ENCODE measurements at regions not wholly inside any gene's neighbourhood (a gene's known extent, or its start where the extent isn't known, plus 50 kb on each side); places are given as distances from the start of the nearest gene placed in this dataset.
"Not testable (repeated sequence)": the region's sequence is repeated elsewhere in the genome, so short reads cannot be mapped to it uniquely, and the experiment has no call there.

DNA sequence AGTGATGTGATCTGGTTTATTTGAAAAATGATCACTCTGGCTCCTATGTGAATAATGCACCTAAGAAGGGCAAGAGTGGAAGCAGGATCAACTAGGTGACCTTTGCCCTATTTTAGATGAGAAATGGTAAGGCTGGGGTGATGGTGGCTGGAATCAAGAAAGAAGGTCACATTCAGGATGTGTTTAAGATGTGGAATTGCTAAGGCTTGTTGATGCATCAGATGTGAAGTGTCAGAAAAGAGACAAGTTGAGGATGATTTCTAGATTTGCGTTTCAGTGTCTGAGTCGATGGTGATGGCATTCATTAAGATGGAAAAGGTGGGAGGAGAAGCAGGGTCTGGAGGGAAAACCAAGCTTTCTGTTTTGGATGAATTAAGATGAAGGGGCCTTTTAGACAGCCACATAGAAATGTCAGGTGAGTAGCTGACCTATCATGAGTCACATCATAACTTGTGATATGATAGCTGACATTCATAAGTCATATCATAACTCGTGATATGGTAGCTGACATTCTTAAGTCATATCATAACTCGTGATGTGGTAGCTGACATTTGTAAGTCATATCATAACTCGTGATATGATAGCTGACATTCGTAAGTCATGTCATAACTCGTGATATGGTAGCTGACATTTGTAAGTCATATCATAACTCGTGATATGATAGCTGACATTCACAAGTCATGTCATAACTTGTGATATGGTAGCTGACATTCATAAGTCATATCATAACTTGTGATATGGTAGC is 101.2 kb upstream of the SEC11C start:
- no peak for DNase-seq

DNA sequence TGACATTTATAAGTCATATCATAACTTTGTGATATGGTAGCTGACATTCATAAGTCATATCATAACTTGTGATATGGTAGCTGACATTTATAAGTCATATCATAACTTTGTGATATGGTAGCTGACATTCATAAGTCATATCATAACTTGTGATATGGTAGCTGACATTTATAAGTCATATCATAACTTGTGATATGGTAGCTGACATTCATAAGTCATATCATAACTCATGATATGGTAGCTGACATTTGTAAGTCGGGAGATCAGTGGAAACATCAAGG is 100.7 kb upstream of the SEC11C start:
- not testable (repeated sequence) for DNase-seq

DNA sequence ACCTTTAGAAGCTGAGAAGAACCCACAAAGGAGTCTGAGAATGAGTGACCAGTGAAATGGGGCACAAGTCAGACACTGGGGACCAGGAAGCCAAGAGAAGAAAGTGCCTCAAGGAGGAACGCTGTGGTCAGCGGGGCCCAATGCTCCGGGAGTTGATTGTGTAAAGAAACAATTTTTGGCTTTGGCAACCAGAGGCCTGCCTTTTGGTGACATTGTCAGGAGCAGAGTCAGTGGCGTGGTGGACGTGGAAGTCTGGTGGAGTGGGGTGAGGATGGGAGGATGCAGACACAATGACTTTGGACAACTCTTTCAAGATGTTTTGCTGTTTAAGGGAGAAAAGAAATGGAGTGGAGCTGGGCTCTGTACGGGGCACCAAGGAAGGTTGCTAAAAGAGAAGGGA is 100.2 kb upstream of the SEC11C start:
- DNase-seq, result no peak

DNA sequence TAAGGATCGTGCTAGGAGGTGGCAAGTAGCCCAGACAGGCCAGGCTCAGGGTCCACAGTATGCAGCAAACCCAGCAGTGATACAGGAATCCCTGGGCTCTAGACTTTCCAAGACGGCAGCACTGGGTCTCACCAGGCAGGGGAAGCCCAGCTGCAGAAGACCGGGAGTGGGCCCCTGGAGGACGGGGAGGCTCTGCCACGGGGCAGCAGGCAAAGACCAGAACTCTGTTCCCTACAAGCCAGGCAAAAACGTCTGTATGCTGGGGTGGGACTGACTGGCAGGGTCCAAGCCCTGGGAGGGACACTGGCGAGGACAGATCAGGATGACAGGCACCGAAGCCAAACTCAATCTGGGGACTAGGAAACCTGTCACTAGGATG is 98.9 kb upstream of the SEC11C start:
- DNase-seq, result no peak

DNA sequence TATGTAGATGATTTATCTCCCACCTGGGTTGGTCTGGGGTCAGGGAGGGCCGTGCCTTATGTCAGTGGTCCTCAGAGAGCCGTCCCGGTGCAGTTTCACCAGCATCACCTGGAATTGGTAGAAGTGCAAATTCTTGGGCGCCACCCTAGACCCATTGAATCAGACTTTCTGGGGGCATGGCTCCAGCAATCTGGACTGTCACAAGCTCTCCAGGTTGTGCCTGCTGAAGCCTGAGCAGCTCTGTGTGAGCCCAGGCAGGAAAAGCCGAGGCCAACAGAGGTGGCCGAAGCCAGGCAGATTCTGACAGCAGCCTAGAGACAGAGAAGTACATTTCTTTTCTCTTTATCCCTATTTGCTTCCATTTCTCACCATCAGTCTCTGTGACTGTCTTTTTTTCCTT is 98.4 kb upstream of the SEC11C start:
- no peak for DNase-seq

DNA sequence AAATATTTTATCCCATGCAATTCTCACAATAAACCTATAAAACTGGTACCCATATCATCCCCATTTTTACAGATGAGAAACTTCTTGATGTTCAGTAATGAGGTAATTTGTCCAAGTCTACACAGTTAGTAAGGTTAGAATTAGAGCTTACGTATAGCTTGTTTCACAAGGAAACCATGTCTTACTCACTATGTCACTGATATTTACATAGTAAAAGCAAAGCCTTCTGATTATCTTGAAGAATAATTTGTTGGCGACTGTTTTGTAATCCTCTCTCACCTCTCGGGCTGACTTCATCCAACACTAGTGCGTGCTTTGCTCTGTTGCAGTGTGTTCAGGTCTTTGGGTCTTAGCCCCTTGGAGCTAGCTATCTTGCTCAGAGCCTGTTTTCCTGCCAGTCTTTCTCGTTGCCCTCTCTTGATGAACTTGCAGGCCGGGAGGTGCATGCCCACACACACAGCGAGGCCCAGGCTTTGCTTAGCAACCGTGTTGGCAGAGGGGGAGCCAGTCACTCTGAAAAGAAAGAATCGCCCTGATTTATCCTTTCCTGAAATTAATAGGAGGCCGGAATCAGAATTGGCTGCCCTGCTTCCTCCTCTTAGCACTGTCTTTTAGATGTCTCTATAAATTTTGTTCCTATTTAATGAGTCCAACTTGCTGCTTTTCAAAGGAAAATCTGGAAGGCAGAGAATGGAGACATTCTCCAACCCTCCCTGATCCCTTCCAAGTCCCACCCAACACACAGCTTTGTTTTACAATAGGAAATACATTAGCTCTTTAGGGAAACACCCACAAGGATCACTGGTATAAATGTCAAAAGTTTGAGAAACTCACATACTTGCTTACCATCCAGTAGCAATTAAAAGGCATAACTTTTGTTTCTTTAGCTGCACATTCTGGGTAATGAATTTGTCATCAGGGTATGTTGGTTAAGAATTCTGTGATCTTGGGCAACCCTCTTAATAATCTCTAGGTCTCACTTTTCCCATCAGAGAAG is 97.6 kb upstream of the SEC11C start:
- peak in 2 of 3 donors; percentile 72 to 84 for DNase-seq

DNA sequence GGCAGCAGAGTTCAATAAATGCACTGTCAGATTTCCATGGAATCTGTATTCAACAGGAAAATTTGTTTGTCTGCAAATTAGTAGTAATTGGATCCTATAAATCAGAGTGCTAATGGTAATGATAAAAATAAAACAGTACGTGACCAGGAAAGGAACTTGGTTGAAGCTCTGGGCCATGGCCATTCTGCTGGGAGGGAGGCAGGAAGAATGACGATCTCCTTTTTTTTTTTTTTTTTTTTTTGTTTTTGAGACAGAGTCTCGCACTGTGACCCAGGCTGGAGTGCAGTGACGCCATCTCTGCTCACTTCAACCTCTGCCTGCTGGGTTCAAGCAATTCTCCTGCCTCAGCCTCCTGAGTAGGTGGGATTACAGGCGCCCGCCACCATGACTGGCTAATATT is 94.8 kb upstream of the SEC11C start:
- no peak for DNase-seq

DNA sequence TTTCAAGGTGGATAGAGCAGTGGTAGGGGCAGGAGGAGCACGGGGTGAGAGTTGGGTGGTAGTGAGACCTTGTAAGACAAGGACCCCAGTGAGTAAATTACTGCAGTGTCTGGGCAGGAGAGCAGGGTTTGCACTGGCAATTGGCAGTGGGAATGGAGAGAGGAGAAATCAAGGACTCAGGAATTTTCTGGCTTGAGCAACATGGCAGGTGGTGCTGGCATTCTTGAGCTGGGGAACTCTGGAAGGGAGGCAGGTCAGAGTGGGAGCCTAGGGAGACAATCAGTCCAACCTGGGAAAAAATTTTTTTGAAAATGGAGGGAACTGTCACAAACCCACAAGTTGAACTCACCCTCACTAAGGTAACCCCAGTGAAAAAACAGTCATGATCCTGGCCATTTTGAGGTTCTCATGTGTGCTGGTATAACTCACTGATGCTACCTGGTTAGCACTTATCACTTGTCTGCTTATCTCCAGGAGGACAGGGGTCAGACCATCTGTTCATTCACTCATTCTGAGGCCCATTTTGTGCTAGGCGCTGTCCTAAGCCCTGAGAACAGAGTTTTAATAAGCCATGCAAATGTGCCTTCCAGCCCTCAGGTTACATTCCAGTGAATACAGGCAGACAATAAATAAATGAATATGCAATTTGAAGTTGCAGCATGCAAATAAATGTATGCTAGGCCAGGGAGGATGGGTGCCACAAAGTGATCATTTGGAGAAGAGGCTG is 92.2 kb upstream of the SEC11C start:
- DNase-seq, result no peak

DNA sequence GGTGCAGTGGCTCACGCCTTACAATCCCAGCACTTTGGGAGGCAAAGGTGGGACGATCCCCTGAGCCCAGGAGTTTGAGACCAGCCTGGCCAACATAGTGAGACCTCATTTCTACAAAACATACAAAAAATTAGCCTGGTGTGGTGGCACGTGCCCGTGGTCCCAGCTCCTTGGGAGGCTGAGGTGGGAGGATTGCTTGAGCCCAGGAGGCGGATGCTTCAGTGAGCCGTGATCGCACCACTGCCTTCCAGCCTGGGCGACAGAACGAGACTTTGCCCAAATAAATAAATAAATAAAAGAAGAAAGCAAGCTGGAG is 91.7 kb upstream of the SEC11C start:
- DNase-seq, result no peak

DNA sequence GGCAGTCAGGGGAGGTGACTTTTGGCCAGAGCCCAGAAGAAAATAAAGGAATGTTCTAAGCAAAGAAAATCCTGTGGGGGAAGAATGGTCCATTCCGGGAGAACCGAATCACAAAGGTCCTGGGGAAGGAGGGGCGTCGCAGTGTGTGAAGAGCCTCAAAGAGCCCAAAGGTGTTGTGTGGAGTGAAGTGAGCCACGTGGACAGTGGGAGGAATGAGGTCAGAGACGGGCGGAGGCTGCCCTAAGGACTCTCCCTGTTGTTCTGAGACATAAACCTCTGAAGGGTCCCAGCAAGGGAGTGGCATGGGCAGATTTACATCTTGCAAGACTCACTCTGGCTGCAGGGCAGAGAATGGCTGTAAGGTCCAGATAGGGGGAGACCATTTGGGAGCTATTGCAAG is 91.3 kb upstream of the SEC11C start:
- no peak for DNase-seq

DNA sequence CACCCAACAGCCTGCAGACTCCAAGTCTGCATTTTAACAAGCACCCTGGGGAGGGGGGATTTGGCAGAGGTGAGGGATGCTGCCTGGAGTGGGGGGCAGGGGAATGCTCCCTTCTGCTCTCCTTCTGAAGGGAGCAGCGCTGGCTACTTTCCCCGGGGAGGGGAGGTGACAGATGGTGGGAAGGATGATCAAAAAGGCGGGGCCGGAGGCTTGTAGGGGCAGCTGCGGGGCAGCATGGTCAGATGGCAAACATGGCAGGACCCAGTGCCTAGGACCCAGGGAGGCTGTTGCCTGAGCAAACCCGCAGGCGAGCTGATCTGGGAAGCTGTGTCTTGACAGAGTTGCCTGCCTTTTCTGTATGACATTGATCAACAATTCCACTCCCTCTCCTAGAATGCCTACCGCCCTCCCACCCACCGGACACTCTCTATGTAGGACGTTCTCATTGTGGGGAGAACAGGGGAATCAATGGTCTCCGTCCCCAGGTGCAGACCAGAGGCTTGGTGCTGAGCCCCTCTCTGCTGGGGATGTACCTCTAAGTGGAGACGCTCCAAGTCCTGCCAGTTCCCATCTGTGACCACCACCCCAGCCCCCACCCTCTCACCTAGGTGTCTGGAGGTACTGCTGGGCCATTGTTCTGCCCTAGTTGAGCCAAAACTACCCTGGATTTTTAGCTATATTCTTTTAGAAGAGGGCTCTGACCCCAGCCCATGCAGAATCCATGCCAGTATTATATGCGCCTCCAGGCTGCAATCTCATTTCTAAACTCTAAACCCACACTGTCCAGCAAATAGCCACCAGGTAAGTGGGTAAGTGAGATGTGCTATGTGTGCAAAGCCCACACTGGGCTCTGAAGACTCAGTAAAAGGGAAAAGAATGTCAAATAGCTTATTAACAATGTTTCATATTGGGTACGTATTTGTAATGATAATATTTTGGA is 89.7 kb upstream of the SEC11C start:
- peak in 1 of 3 donors; percentile 55 for DNase-seq

DNA sequence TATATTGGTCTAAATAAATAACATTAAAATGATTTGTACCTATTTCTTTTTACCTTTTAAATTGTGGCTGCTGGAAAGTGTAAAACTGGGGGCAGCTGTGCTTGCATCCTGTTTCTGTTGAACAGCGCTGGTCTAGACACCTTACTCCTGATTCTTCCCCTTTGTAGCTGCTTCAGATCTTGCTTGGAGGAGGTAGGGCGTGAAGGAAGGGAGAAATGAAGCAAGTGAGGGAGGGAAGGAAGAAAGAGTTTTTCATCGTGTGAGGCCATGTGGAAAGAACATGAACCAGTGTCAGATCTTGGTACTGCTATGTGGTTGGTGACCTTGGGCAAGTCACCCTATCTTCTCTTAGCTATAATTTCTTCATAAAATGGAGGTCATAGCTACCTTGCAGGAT is 89.0 kb upstream of the SEC11C start:
- no peak for DNase-seq

DNA sequence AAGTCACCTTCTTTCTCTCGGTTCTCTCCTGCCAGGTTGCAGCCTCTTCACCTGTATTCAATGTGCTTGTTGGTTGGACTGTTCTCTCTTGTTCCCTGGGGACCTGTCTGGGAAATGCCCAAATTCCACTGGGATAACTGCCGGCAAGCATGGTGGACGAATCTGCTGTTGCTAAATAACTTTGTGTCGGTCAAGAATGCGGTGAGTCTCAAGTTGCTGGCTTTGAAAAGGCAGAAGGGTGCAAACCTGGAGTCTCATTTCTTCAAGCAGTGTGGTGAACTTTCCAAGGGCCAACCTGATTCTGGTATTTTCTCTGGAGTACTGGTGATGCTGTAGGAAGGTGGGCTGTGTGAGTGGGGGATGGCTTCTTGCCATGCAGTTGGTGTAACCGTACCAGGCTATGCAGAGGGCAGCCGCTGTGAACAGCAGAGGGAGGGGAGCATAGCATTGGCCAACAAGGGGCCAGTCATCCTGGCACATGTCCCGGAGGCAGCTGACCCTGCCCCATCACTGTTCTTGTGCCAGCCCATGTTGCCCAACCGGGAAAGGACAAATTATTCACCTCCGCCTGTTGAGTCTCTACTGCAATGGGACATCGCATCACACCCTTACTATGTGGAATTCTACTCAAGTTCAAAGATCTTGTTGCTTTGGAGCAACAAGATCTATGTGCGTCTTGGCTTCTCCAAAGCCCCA is 88.1 kb upstream of the SEC11C start:
- peak in 1 of 3 donors; percentile 65 for DNase-seq

DNA sequence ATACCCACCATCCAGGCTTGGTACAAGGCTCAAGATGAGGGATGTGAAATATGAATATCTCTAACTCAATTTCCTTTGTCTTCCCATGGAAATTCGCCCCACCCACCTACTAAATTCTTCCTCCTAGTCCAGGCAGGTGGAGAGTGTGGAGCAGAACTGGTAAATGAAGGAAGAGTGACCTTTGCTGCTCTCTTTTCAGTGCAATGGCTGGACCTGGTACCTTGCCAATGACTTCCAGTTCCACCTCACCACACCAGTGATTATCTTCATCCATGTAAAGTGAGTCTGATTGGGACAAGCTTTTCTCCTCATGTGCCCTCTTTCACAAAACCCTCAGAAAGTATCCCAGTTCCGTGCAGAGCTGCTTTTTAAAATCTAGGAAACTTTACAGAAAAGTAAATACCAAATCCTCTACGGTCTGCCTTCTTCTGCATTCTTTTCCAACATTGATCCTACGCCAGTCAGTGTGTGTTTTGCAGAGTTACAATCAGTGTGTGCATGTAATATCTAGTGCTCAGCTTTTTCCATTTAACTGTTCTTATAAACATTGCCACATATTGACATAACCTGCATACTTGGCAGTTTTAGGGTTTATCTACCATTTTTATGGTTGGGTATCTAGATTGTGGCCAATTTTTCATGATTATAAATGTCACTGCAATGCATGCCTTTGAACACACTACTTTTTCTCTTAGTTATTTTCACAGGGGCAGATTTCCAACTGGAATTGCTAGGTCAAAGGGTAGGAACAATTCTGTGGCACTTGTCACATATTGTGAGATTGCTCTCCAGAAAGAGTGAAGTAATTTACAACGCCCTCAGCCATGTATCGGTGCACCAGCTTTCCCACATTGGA is 86.5 kb upstream of the SEC11C start:
- DNase-seq, result peak in 1 of 3 donors; percentile 68

DNA sequence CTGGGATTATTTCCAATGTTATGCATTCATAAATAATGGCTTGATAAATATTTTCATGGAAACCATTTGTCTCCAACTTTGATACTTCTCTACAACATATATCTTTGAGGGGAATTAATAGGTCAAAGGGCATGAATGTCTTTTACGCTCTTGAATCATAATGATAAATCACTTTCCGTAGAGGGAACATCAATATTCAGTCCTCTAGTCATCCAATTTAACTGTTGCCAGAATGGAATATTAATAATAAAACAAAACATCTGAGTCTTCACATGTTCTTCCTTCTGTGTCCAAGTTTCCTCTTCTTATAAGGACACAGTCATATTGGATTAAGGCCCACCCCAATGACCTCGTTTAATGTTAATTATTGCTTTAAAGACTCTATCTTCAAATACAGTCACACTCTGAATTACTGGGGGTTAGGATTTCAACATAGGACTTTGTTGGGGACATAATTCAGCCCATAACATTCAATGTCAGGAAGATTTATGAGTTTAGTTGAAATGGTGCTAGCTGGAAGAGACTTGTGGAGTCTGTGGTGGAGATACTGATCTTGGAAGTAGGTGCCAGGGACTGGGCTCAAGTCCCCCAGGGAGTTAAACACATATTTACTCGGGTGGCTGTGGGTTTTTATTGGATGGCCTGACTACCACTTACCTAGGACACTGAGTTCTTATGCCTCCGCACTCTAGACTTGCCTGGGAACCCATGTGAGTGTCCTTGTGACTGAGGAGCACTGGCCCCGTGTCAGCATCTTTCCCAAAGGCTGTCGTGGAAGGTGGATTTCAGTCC is 85.0 kb upstream of the SEC11C start:
- peak in 1 of 3 donors; percentile 67 for DNase-seq

DNA sequence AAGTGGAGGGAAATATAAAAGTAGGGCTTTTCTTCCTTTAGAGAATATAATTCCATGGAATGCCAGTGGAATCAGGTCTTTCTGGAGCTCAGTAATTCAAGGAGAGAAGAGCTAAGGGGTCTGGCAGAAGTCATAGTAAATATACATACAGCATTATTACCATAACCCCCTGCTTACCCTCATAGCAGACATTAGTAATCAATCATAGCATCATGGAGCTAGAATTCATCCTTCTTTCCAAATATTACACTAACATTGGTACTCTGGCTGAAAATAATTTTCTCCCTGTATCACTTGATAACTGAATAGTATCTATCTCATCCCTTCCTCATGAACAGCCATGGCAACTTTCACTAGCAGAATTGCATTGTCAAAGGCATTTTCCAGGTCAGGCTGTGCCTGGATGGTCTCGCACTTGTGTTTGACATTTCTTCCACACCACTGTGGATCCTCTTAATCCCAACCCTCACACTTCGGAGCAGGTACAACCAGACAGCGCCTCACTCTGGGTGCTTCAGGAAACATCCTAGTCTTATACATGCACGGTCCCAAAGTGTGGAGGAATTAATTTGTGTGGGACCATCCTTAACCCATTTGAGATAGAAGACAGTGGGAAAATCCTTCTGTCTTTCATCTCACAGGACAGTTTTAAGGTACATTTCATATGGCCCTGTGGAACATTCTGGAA is 84.2 kb upstream of the SEC11C start:
- DNase-seq, result no peak

DNA sequence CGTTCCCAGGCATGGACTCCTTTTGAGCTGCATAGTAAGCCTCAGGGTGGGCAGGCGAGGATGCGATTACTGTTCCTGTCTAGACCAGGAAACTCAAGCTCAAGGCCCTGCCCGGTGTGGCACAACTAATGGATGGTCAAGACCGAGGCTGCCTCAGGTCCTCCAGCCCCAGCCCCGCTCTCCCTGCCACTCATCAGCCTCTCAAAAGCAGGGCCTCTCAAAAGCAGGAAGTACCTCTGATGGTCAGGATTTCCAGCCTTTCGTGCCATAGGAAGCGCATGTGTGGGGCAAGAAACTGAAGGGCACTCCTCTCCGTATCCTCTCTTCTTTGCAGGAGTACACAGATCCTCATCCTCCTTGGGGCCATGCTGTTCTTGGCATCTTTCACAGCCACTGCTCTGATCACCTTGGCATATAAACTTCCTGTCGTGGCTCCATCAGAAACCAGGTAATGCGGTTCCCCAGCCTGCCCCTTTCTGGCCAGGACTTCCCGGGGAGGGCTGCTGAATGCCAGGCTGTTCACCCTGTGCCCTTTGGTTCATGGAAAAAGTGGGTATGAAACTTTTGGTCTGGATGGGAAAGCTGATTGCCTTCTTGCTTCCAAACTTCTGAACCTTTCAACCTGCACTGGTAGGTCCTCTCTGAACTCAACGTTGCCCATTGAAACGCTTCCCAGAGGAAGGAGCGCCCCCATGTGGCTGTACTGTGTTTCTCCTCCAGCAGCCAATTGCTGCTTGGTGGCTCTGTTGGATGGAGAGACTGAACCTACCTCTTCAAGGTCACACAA is 82.8 kb upstream of the SEC11C start:
- DNase-seq, result peak in 1 of 3 donors; percentile 56

DNA sequence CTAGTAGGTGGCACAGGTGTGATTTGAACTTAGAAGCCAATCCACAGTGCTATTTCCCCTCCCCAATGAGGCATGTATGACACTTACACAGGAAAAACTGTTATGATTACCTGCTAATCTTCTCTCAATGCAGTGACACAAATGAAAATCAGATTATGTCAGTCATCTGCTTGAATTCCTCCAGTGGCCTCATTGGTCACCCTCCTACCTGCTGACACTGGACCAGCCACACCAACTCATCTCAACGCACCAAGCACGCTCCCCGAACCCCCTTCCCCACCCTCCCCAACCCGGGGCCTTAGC is 82.2 kb upstream of the SEC11C start:
- DNase-seq, result no peak
